NCI-H146 (cell line): ENCODE measurements at regions not wholly inside any gene's neighbourhood (a gene's known extent, or its start where the extent isn't known, plus 50 kb on each side); places are given as distances from the start of the nearest gene placed in this dataset.

Source experiments
- DNase-seq: peaks from one replicate; lab custom pipeline; 2025; lab: John Stamatoyannopoulos, UW

- no peak for DNase-seq
Observed at GRCh38 chr4:28402751-28403150, 1542.1 kb downstream of the STIM2 start.

DNA sequence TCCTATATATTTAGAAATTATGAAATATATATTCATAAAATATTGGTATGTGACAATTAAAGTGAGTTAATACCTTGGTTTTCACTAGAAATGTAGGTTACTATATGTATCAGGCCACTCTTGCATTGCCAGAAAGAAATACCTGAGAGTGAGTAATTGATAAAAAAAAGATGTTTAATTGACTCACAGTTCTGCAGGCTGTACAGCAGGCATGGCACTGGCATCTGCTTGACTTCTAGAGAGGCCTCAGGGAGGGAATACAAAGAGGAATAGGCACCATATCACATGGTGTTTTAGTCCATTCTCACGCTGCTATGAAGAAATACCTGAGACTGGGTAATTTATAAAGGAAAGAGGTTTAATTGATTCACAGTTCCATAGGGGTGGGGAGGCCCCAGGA is 1560.6 kb downstream of the STIM2 start:
- DNase-seq, result no peak

GRCh38 chr4:28426251-28426650 is 1565.6 kb downstream of the STIM2 start:
- DNase-seq, result no peak

GRCh38 chr4:28427306-28428085 is 1566.9 kb downstream of the STIM2 start:
- DNase-seq, result no peak

DNA sequence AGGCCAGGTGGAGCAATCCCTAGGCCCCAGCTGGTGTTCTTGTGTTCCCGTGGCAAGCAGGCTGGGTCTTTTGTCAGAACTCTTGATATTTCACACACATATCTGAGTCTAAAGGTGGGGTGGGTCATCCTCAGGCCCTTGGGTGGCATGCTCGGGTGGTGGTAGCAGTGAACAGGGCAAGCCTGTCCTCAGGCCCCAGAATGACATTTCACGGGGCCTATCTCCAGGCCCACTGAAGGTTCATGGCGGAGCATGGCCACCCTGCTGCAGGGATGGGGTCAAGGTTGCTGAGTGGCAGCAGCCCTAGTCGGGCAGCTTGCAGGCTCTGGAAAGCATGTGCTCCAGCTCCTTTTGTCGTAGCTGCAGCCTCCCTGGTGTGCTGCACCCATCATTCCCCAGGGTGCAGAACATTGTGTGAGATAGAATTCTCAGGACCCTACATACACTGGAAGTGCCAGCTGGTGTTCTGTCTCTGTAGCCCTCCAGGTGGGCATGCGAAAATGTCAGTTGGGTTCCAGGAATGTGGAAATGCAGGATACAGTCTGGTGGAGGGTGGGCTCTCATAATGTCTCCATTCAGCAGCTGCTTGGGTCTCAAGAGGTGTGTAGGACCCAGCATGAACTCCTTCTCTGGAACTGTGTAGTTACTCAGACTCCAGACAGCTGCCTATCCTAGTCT is 1571.8 kb downstream of the STIM2 start:
- no peak for DNase-seq

GRCh38 chr4:28435314-28435713 is 1574.7 kb downstream of the STIM2 start:
- no peak for DNase-seq

GRCh38 chr4:28436191-28437080 is 1575.8 kb downstream of the STIM2 start:
- DNase-seq, result no peak

GRCh38 chr4:28443371-28443770 is 1582.7 kb downstream of the STIM2 start:
- no peak for DNase-seq

DNA sequence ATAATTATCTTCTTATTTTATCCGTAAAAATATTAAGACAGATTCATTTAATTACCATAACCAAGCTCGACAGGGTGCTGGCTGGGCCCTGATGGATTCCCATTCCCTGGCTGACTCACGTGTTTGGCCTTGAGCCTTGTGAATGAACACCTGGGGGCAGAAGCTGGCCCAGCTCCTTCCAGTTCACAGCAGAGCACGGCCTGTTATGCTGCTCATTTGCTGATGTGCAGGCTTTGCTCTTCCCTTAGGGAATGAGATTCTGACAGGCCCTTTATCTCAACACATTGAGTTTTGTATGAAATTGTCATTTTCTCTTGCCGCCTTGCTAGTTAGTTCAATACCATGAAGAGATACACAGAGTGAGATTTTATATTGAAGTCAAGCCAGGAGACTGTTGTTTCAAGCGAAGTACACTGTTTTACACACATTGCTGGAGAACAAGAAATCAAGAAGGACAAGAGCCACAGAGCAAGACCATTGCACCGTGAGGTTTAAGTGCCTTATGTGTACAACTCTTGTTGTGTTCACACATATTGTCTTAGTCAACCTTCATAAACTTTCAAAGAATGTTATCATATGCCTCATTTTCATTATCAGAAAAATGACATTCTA is 1583.3 kb downstream of the STIM2 start:
- DNase-seq, result no peak

- no peak for DNase-seq
Observed at GRCh38 chr4:28444886-28445496, 1584.3 kb downstream of the STIM2 start.

- DNase-seq, result no peak
Observed at GRCh38 chr4:28449085-28449484, 1588.4 kb downstream of the STIM2 start.

DNA sequence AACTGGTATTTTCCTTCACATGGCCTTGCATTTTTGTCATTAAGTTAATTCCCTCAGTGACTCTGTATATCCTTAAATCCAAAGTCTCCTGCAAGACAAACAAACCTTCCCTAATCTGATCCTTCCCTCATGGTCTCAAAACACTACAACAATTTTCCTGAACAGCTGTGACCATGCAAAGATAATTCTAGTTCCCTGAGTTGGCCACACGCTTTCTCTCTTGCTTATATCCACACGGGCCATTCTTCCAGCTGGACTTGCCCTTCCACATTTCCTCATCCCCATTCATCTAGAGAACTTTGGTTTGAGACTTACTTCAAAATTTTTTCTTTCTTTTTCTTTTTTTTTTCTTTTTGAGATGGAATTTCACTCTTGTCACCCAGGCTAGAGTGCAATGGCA is 1590.7 kb downstream of the STIM2 start:
- no peak for DNase-seq

GRCh38 chr4:28462766-28463700 is 1602.4 kb downstream of the STIM2 start:
- no peak for DNase-seq

DNA sequence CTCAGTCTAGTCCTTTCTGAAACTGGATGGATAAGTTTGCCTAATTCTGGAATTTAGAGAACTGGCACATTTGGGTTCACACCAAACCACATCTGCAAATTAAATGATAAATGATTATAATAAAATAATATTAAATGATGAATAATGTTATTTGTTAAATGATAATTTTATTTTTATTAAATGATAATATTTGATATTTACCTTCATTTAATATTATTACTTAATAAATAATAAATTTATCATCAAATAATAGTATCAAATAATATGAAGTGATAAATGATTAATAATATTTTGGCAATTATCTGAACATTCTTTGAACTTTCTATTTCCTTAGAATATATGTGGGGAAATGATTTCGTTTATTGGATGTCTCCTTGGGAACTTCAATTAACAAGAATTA is 1604.2 kb downstream of the STIM2 start:
- no peak for DNase-seq

- DNase-seq, result peak; percentile 1
Observed at GRCh38 chr4:28466886-28467285, 1606.2 kb downstream of the STIM2 start.

DNA sequence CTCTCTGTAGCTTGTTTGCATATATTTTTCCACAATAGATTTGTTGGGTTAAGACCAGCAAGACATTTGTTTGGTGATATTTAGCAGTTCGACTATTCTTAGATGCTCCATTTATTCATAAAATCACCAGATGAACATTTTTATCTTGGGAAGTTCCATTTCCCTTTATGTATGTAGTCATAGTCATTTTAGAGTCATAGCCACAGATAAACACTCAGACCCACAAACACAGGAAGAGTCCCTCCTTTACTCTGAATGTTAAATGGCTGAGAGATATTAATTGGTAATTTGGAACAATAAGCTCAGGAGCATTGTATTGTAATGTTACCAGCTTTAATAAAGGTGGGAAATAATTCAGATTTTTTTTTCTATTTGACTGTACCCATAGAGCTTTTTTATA is 1608.7 kb downstream of the STIM2 start:
- DNase-seq, result no peak

- no peak for DNase-seq
Observed at GRCh38 chr4:28469886-28470285, 1609.2 kb downstream of the STIM2 start.

DNA sequence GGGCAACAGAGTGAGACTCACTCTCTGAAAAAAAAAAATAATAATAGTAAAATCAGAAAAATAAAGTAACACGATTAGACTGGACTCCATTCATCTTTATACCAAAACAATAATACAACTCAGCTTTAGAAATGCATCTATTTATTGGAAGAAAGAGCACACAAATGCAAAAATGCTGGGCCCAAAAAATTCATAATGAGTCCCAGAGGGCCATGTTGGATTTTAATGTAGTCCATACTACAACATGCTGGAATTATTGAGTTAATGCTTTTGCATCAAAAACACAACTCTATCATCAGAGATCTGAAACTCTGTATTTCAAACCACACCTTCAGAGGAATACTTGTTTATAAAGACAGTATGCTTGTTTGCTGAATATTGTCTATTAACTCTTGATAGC is 1614.7 kb downstream of the STIM2 start:
- no peak for DNase-seq

DNA sequence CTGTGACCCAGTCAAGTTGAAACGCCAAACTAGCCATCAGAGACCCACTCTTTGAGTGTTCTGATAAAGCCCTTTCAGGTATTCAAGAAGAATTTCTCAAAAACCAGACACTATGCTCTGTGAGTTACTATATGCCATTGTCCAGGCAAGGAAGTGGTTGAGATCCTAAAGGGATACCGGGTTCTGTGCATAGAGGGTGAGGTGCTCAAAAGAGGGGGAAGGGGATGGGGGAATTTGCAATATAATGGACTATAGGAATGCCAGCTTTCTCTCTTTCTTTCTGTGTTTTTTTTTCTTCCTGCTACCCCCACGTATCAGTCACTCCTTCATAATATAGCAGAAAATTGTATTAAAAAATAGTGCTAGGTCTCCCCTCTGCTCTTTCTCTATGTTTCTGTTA is 1619.0 kb downstream of the STIM2 start:
- no peak for DNase-seq

- no peak for DNase-seq
Observed at GRCh38 chr4:28481565-28481964, 1620.9 kb downstream of the STIM2 start.
